Keratinocyte (primary cell): ENCODE measurements at regions not wholly inside any gene's neighbourhood (a gene's known extent, or its start where the extent isn't known, plus 50 kb on each side); places are given as distances from the start of the nearest gene placed in this dataset.

Experiments
- DNase-seq: peaks from one replicate; pipeline ENCODE4 v3.0.0-alpha.2; 2011; ENCODE audit warnings: low read depth, missing footprints, low spot score
- FAIRE-seq: peaks from 2 replicates; lab custom pipeline; 2011; peaks lifted over from hg19 to GRCh38; lab: Jason Lieb, UNC
- H2AFZ ChIP-seq: 2 replicates; pipeline ENCODE4 v1.6.0; 2012; ENCODE audit warnings: low read length, control low read depth, inconsistent platforms; ENCODE audit not compliant: control insufficient read depth
- H3K27ac ChIP-seq: 2 replicates; pipeline ENCODE4 v1.5.1; 2011; ENCODE audit warnings: low read length; ENCODE audit not compliant: control insufficient read depth, insufficient read depth
- H3K27me3 ChIP-seq: 3 replicates; pipeline ENCODE4 v1.6.0; 2011; ENCODE audit warnings: low read length; ENCODE audit not compliant: control insufficient read depth, insufficient read depth; ENCODE audit errors: extremely low read depth
- H3K36me3 ChIP-seq, 2 experiments: 2 replicates in 1 of 2; 3 replicates in 1 of 2; pipeline ENCODE4 v1.5.1; 2011; ENCODE audit warnings: low read length in 2 of 2, mild to moderate bottlenecking in 1 of 2; ENCODE audit not compliant: control insufficient read depth in 2 of 2, insufficient read depth in 2 of 2; ENCODE audit errors: extremely low read depth in 1 of 2
- H3K4me1 ChIP-seq: 3 replicates; pipeline ENCODE4 v1.5.1; 2011; ENCODE audit warnings: low read length; ENCODE audit not compliant: control insufficient read depth, insufficient read depth; ENCODE audit errors: extremely low read depth
- H3K4me2 ChIP-seq: 3 replicates; pipeline ENCODE4 v1.6.0; 2011; ENCODE audit warnings: low read depth, low read length; ENCODE audit not compliant: control insufficient read depth, insufficient read depth; ENCODE audit errors: extremely low read depth
- H3K4me3 ChIP-seq, 3 experiments: fragments of 200-600 bp in 1 of 3; sonication (generic) in 1 of 3; 2 replicates in 2 of 3; 3 replicates in 1 of 3; pipeline ENCODE4 v1.5.1; 2011 to 2016; ENCODE audit warnings: low read length in 3 of 3, mild to moderate bottlenecking in 3 of 3, control low read depth in 2 of 3, inconsistent platforms in 1 of 3, low read depth in 1 of 3, mixed read lengths in 1 of 3, mixed run types in 1 of 3, moderate library complexity in 1 of 3; ENCODE audit not compliant: control insufficient read depth in 2 of 3, insufficient read depth in 2 of 3; ENCODE audit errors: extremely low read depth in 1 of 3
- H3K79me2 ChIP-seq: 2 replicates; pipeline ENCODE4 v1.6.0; 2012; ENCODE audit warnings: low read length; ENCODE audit not compliant: control insufficient read depth, insufficient read depth
- H3K9ac ChIP-seq: 3 replicates; pipeline ENCODE4 v1.6.0; 2011; ENCODE audit warnings: low read length; ENCODE audit not compliant: control insufficient read depth, insufficient read depth; ENCODE audit errors: extremely low read depth
- H3K9me1 ChIP-seq: 3 replicates; pipeline ENCODE4 v1.6.0; 2011; ENCODE audit warnings: low read length; ENCODE audit not compliant: control insufficient read depth, insufficient read depth; ENCODE audit errors: extremely low read depth
- H3K9me3 ChIP-seq: 2 replicates; pipeline ENCODE4 v1.5.1; 2012; ENCODE audit warnings: low read depth, low read length; ENCODE audit not compliant: control insufficient read depth
- H4K20me1 ChIP-seq: 3 replicates; pipeline ENCODE4 v1.6.0; 2011; ENCODE audit warnings: low read length; ENCODE audit not compliant: control insufficient read depth, insufficient read depth; ENCODE audit errors: extremely low read depth
- EZH2 ChIP-seq: IDR thresholded peaks from one replicate; pipeline ENCODE4 v1.6.1; 2012; ENCODE audit warnings: inconsistent platforms, mild to moderate bottlenecking, low read length, moderate library complexity
- dilution Hi-C: fragments of 300-500 bp; cut with MboI; formaldehyde crosslinking; loops from one replicate; pipeline ENCODE4 v1.7.0; 2020; ENCODE audit warnings: low sequenced_read_pairs; ENCODE audit not compliant: extremely low pct_ligation_motif_present
- TF ChIP-seq, protein P1 (sequence below), 3 experiments: IDR thresholded peaks in 1 of 3; conservative IDR thresholded peaks in 1 of 3; optimal IDR thresholded peaks in 1 of 3; 2 replicates in 2 of 3; 3 replicates in 1 of 3; pipeline versions ENCODE3 to v1.5.1; 2011; ENCODE audit warnings: low read length in 3 of 3, mild to moderate bottlenecking in 3 of 3, moderate library complexity in 2 of 3, control low read depth in 1 of 3, inconsistent platforms in 1 of 3; ENCODE audit not compliant: insufficient read depth in 2 of 3; ENCODE audit errors: extremely low read depth in 1 of 3

- no peak for FAIRE-seq
- dilution Hi-C loops: no loop called here
Observed at GRCh38 chr22:49357661-49358440, 469.8 kb downstream of the BRD1 start.

GRCh38 chr22:49356428-49356827 is 471.2 kb downstream of the BRD1 start:
- no peak for FAIRE-seq
- H3K4me2 ChIP-seq: no peak overlapping the region
- H4K20me1 ChIP-seq: no peaks in the 10 kb centered on the region
- H3K27me3 ChIP-seq: no peaks in the 10 kb centered on the region
- H3K9me1 ChIP-seq: no peaks in the 10 kb centered on the region
- no peak overlapping the region for H3K9ac ChIP-seq
- H3K27ac ChIP-seq: no peak overlapping the region
- H2AFZ ChIP-seq: no peak overlapping the region
- no peaks in the 10 kb centered on the region for H3K79me2 ChIP-seq
- TF ChIP-seq, protein P1, sequence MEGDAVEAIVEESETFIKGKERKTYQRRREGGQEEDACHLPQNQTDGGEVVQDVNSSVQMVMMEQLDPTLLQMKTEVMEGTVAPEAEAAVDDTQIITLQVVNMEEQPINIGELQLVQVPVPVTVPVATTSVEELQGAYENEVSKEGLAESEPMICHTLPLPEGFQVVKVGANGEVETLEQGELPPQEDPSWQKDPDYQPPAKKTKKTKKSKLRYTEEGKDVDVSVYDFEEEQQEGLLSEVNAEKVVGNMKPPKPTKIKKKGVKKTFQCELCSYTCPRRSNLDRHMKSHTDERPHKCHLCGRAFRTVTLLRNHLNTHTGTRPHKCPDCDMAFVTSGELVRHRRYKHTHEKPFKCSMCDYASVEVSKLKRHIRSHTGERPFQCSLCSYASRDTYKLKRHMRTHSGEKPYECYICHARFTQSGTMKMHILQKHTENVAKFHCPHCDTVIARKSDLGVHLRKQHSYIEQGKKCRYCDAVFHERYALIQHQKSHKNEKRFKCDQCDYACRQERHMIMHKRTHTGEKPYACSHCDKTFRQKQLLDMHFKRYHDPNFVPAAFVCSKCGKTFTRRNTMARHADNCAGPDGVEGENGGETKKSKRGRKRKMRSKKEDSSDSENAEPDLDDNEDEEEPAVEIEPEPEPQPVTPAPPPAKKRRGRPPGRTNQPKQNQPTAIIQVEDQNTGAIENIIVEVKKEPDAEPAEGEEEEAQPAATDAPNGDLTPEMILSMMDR (optimal IDR thresholded peaks at IDR 0.05 in 1 of 3, IDR thresholded peaks at IDR 0.05 in 1 of 3, conservative IDR thresholded peaks at IDR 0.05 in 1 of 3; ENCODE audit: extremely low read depth in 1 of 3, insufficient read depth in 2 of 3, low read length in 3 of 3): no peak
- no peak for TF ChIP-seq EZH2
- H3K4me1 ChIP-seq: no peaks in the 10 kb centered on the region
- no peak overlapping the region for H3K4me3 ChIP-seq
- peaks cover 13% of the 10 kb centered on the region for H3K9me3 ChIP-seq
- DNase-seq: no peak
- dilution Hi-C loops: no loop called here
- no peaks in the 10 kb centered on the region for H3K36me3 ChIP-seq

More at GRCh38 chr22:49357661-49358440, 469.8 kb downstream of the BRD1 start:
- Histone ChIP-seq H3K4me3 (no peak overlapping the region), H3K4me1 (no peaks in the 10 kb centered on the region), H4K20me1 (no peaks in the 10 kb centered on the region), H3K36me3 (no peaks in the 10 kb centered on the region), H3K4me2 (no peak overlapping the region), H3K9ac (no peak overlapping the region), H3K9me3 (peaks cover 7% of the 10 kb centered on the region), H3K79me2 (no peaks in the 10 kb centered on the region), H3K9me1 (no peaks in the 10 kb centered on the region), H2AFZ (no peak overlapping the region), H3K27ac (no peak overlapping the region), H3K27me3 (no peaks in the 10 kb centered on the region)
- TF ChIP-seq EZH2: no peak
- TF ChIP-seq, protein P1 (optimal IDR thresholded peaks at IDR 0.05 in 1 of 3, IDR thresholded peaks at IDR 0.05 in 1 of 3, conservative IDR thresholded peaks at IDR 0.05 in 1 of 3; ENCODE audit: extremely low read depth in 1 of 3, insufficient read depth in 2 of 3, low read length in 3 of 3): no peak
- DNase-seq: no peak
